ENCODE measurements at regions not wholly inside any gene's neighbourhood (a gene's known extent, or its start where the extent isn't known, plus 50 kb on each side); places are given as distances from the start of the nearest gene placed in this dataset.

DNA sequence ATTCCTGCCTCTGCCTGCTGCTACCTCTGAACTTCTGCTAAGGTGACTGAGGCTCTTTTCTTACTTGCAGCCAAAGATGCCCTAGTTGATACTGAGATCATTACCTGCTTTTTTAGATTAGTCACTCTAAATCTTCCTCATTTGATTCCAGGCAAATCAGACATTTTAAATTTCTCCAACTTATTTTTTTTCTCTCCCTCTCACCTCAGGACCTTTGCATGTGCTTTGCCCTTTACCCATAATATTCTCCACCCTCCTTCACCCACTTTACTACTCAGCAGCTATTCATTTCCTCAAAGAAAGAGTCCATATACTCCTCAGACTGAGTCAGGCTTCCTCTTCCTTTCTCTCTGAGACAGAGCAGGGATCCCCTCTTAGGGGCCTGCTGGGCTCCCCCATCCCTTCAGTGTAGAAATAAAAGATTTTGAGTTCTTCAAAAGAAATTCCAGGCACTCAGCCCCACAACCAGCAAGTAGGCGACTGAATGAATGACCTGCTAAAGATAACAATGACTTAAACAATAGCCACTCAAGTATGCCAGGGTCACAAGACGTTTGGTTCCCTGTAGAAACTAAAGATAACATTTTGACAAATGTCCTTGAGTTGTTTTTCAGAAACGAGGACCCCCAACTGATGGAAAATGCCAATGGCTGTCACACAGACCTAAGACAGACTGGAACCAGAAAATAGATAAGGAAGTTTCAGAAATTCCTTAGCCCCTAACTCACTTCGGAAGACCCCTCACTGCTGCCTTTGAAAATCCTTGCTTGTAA, 104.2 kb downstream of the MTNR1B start:
- DNase-seq (ENCODE audit: low read depth): no peak
- no peak overlapping the region for H3K4me3 ChIP-seq (ENCODE audit: control insufficient read depth, low read depth, low read length)
- TF ChIP-seq, protein P1, sequence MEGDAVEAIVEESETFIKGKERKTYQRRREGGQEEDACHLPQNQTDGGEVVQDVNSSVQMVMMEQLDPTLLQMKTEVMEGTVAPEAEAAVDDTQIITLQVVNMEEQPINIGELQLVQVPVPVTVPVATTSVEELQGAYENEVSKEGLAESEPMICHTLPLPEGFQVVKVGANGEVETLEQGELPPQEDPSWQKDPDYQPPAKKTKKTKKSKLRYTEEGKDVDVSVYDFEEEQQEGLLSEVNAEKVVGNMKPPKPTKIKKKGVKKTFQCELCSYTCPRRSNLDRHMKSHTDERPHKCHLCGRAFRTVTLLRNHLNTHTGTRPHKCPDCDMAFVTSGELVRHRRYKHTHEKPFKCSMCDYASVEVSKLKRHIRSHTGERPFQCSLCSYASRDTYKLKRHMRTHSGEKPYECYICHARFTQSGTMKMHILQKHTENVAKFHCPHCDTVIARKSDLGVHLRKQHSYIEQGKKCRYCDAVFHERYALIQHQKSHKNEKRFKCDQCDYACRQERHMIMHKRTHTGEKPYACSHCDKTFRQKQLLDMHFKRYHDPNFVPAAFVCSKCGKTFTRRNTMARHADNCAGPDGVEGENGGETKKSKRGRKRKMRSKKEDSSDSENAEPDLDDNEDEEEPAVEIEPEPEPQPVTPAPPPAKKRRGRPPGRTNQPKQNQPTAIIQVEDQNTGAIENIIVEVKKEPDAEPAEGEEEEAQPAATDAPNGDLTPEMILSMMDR (conservative IDR thresholded peaks at IDR 0.05; ENCODE audit: control insufficient read depth, insufficient read depth, low read depth, low read length): no peak

- DNase-seq (ENCODE audit: low read depth): no peak
- no peak overlapping the region for H3K4me3 ChIP-seq (ENCODE audit: control insufficient read depth, low read depth, low read length)
- TF ChIP-seq, protein P1 (conservative IDR thresholded peaks at IDR 0.05; ENCODE audit: control insufficient read depth, insufficient read depth, low read depth, low read length): no peak
These were observed 104.9 kb downstream of the MTNR1B start for GRCh38 chr11:93074352-93074751.

GRCh38 chr11:93075782-93076181, 106.3 kb downstream of the MTNR1B start:
- TF ChIP-seq, protein P1 (conservative IDR thresholded peaks at IDR 0.05; ENCODE audit: control insufficient read depth, insufficient read depth, low read depth, low read length): no peak

DNA sequence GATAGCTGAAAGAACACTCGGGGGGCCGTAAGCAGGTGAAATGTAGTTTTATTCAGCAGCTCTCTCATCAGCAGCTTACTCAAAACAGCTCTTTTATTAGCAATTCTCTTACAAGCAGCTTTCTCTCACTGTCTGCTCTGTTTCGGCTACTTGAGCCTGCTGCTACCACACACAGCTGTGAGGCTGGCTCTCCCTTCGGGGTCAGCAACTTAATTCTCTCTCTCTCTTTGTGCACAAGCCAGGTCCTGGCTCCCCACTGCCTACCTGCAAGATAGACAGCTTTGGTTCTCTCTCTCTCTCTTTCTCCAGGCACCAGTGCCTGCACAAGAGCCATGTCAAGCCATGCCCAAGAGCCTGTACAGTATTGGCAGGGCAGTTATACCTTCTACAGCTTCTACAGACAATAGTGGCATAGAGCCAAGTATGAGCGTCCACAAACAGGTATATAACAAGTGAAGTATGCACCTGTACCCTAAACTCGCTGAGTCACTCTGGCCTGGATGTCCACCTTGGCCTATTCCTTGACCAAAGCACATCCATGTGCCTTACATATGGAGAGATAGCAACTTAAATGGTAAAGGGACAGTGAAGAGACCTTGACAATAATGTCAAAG, 110.8 kb downstream of the MTNR1B start:
- TF ChIP-seq, protein P1 (conservative IDR thresholded peaks at IDR 0.05; ENCODE audit: control insufficient read depth, insufficient read depth, low read depth, low read length): no peak
- H3K4me3 ChIP-seq (ENCODE audit: control insufficient read depth, low read depth, low read length): no peak overlapping the region

More at GRCh38 chr11:93075782-93076181, 106.3 kb downstream of the MTNR1B start:
- no peak for DNase-seq (ENCODE audit: low read depth)
- no peak overlapping the region for H3K4me3 ChIP-seq (ENCODE audit: control insufficient read depth, low read depth, low read length)

GRCh38 chr11:93081694-93082093, 112.2 kb downstream of the MTNR1B start:
- no peak for DNase-seq (ENCODE audit: low read depth)
- no peak overlapping the region for H3K4me3 ChIP-seq (ENCODE audit: control insufficient read depth, low read depth, low read length)
- TF ChIP-seq, protein P1 (conservative IDR thresholded peaks at IDR 0.05; ENCODE audit: control insufficient read depth, insufficient read depth, low read depth, low read length): no peak

More for the DNA sequence above, 110.8 kb downstream of the MTNR1B start:
- DNase-seq (ENCODE audit: low read depth): no peak

DNA sequence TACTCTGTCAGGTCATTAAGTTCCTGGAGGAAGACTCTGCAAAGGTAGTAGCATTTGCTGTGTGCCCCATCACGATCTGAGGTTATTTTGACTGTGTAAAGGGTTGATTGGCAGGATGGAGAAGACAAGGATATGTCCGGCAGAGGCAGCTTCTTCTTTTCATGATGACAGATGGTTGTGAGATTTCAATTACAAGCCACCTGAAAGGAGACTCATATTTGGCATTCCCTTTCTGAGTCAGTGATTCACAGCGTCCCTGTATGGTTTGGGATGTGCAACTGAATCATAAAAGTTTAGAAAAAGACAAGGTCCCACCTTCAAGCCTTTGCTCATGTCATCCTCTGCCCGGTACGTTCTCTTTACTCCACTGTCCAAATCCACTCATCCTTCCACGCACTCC, 113.4 kb downstream of the MTNR1B start:
- TF ChIP-seq, protein P1 (conservative IDR thresholded peaks at IDR 0.05; ENCODE audit: control insufficient read depth, insufficient read depth, low read depth, low read length): no peak
- no peak for DNase-seq (ENCODE audit: low read depth)
- no peak overlapping the region for H3K4me3 ChIP-seq (ENCODE audit: control insufficient read depth, low read depth, low read length)

Data from fibroblast of mammary gland (primary cell).